HepG2 (cell line): ENCODE measurements at regions not wholly inside any gene's neighbourhood (a gene's known extent, or its start where the extent isn't known, plus 50 kb on each side); places are given as distances from the start of the nearest gene placed in this dataset.

Experiments
- ATAC-seq: fragments of 200-7000 bp; cut with Tn5 transposase; 3 replicates; pipeline ENCODE4 v1.9.1; 2020; ENCODE audit warnings: mild to moderate bottlenecking, moderate library complexity
- BruUV-seq: library from RNA; stranded (reverse); fragments of 400-500 nt; replicated peaks from 2 replicates; lab custom pipeline; 2021; lab: Mats Ljungman, UMichigan
- CTCF ChIA-PET: fragments of 300-600 bp; formaldehyde crosslinking; extraction: SDS; loops from one replicate; lab custom pipeline; 2021; ENCODE audit warnings: low total read pairs, inconsistent platforms, low intra/inter-chr PET ratio; lab: Yijun Ruan, JAX
- POLR2A ChIA-PET: fragments of 350-600 bp; sonication (Branson Sonifier 250); formaldehyde crosslinking; loops from one replicate; lab custom pipeline; 2020; ENCODE audit warnings: antibody characterized with exemption, inconsistent platforms; lab: Yijun Ruan, JAX
- DNase-seq: peaks from one replicate; pipeline ENCODE4 v3.0.0-alpha.2; 2015; ENCODE audit warnings: low spot score
- FAIRE-seq: peaks from 3 replicates; lab custom pipeline; 2011; peaks lifted over from hg19 to GRCh38; lab: Jason Lieb, UNC
- H2AFZ ChIP-seq: one replicate; pipeline ENCODE4 v1.6.1; 2011; ENCODE audit warnings: low read length, inconsistent platforms
- H3K27ac ChIP-seq: fragments of 300-600 bp; 3 replicates; pipeline ENCODE4 v1.8.0; 2011; ENCODE audit warnings: mixed run types, mild to moderate bottlenecking, mixed read lengths, low read length, inconsistent platforms; ENCODE audit not compliant: insufficient read depth; ENCODE audit errors: extremely low read length
- H3K27me3 ChIP-seq, 2 experiments: fragments of 200-600 bp in 1 of 2; 2 replicates in 1 of 2; 3 replicates in 1 of 2; pipeline versions ENCODE4 v1.6.0 to v1.8.0; 2011; ENCODE audit warnings: low read length in 2 of 2, mild to moderate bottlenecking in 2 of 2, moderate library complexity in 2 of 2, inconsistent platforms in 1 of 2; ENCODE audit not compliant: insufficient read depth in 2 of 2, control insufficient read depth in 1 of 2
- H3K36me3 ChIP-seq, 2 experiments: fragments of 200-600 bp in 1 of 2; replicated peaks in 1 of 2; 2 replicates in 1 of 2; 3 replicates in 1 of 2; pipeline versions ENCODE4 v1.5.1 to v1.8.0; 2011; ENCODE audit warnings: low read length in 2 of 2, inconsistent platforms in 1 of 2; ENCODE audit not compliant: insufficient read depth in 2 of 2, control insufficient read depth in 1 of 2
- H3K4me1 ChIP-seq: 2 replicates; pipeline ENCODE4 v1.5.1; 2012; ENCODE audit warnings: low read length, inconsistent platforms; ENCODE audit not compliant: insufficient read depth
- H3K4me2 ChIP-seq: 2 replicates; pipeline ENCODE4 v1.6.0; 2011; ENCODE audit warnings: low read depth, low read length, inconsistent platforms
- H3K4me3 ChIP-seq, 3 experiments: fragments of 200-600 bp in 1 of 3; sonication (generic), shearing (Covaris generic) in 1 of 3; replicated peaks in 1 of 3; 2 replicates each; pipeline ENCODE4 v1.5.1; 2011 to 2016; ENCODE audit warnings: low read length in 3 of 3, inconsistent platforms in 2 of 3, low read depth in 2 of 3, mild to moderate bottlenecking in 2 of 3, control low read depth in 1 of 3, mixed read lengths in 1 of 3; ENCODE audit not compliant: insufficient read depth in 1 of 3
- H3K79me2 ChIP-seq: one replicate; pipeline ENCODE4 v1.6.1; 2011; ENCODE audit warnings: low read length, inconsistent platforms; ENCODE audit not compliant: insufficient read depth
- H3K9ac ChIP-seq: 2 replicates; pipeline ENCODE4 v1.6.0; 2011; ENCODE audit warnings: mild to moderate bottlenecking, low read depth, low read length, inconsistent platforms; ENCODE audit not compliant: insufficient read depth
- H3K9me3 ChIP-seq: 2 replicates; pipeline ENCODE4 v1.5.1; 2012; ENCODE audit warnings: mild to moderate bottlenecking, low read length
- H4K20me1 ChIP-seq: 2 replicates; pipeline ENCODE4 v1.6.0; 2011; ENCODE audit warnings: inconsistent platforms, mild to moderate bottlenecking, low read length, moderate library complexity; ENCODE audit not compliant: insufficient read depth
- AGO1 ChIP-seq: fragments of 200-400 bp; formaldehyde crosslinking; IDR thresholded peaks from 2 replicates; pipeline ENCODE4 v1.6.1; 2017; ENCODE audit warnings: mild to moderate bottlenecking, low read depth, low read length, moderate library complexity; ENCODE audit not compliant: poor library complexity, severe bottlenecking
- ETS1 ChIP-seq: sonication (generic); formaldehyde crosslinking; IDR thresholded peaks from 2 replicates; pipeline ENCODE4 v1.4.0; 2020; ENCODE audit warnings: missing genetic modification reagents
- HNF1A ChIP-seq, 2 experiments: sonication (generic) in 1 of 2; formaldehyde crosslinking in 1 of 2; IDR thresholded peaks; 2 replicates each; pipeline versions ENCODE4 v1.4.0 to v1.6.1; 2016 to 2020; ENCODE audit warnings: borderline replicate concordance in 1 of 2, low read depth in 1 of 2, mild to moderate bottlenecking in 1 of 2, missing genetic modification reagents in 1 of 2
- HNF4G ChIP-seq, 2 experiments: sonication (generic) in 1 of 2; formaldehyde crosslinking in 1 of 2; IDR thresholded peaks; 2 replicates each; pipeline versions ENCODE4 v1.4.0 to v1.6.1; 2011 to 2020; ENCODE audit warnings: borderline replicate concordance in 2 of 2, low read depth in 2 of 2, mild to moderate bottlenecking in 2 of 2, low read length in 1 of 2, missing genetic modification reagents in 1 of 2, moderate library complexity in 1 of 2
- MBNL3 ChIP-seq: fragments of 250-450 bp; sonication (Bioruptor Pico); conservative IDR thresholded peaks from 2 replicates; pipeline ENCODE4 v1.8.0; 2022; ENCODE audit warnings: mild to moderate bottlenecking, inconsistent platforms
- MXD4 ChIP-seq: IDR thresholded peaks from 2 replicates; pipeline ENCODE4 v1.6.1; 2016; ENCODE audit warnings: mild to moderate bottlenecking, missing biosample characterization, missing genetic modification reagents
- RBM22 ChIP-seq: fragments of 200-400 bp; formaldehyde crosslinking; optimal IDR thresholded peaks from 2 replicates; pipeline ENCODE3; 2017; ENCODE audit warnings: mild to moderate bottlenecking, low read length, moderate library complexity
- SP1 ChIP-seq, 2 experiments: fragments of 450-650 bp in 1 of 2; sonication (generic) in 1 of 2; formaldehyde crosslinking in 1 of 2; IDR thresholded peaks; 2 replicates each; pipeline versions ENCODE4 v1.4.0 to v1.6.1; 2016 to 2020; ENCODE audit warnings: missing genetic modification reagents in 1 of 2
- ZNF567 ChIP-seq: sonication (generic); formaldehyde crosslinking; IDR thresholded peaks from 2 replicates; pipeline ENCODE4 v1.8.1; 2023; ENCODE audit warnings: mild to moderate bottlenecking, missing genetic modification reagents, borderline replicate concordance
- WGBS: methylation state at CpG from one replicate; pipeline ENCODE4 v1.1.6; 2017; ENCODE audit warnings: low lambda C conversion rate; 5-methylcytosine and 5-hydroxymethylcytosine counted together
- in situ Hi-C: cut with HindIII; loops from 2 replicates; pipeline ENCODE4 v1.10.0; 2017; ENCODE audit warnings: low pct_unique_long_range_greater_than_20kb; ENCODE audit not compliant: extremely low pct_ligation_motif_present
- intact Hi-C: fragments of 100-400 bp; cut with micrococcal nuclease; formaldehyde crosslinking; loops from one replicate; pipeline ENCODE4 v1.10.0; 2022; ENCODE audit not compliant: unreplicated experiment

- Histone ChIP-seq H3K9me3 (no peaks in the 10 kb centered on the region), H4K20me1 (no peaks in the 10 kb centered on the region), H3K36me3 (no peaks in the 10 kb centered on the region), H2AFZ (no peak overlapping the region), H3K4me3 (no peak overlapping the region), H3K79me2 (no peaks in the 10 kb centered on the region), H3K9ac (no peak overlapping the region), H3K27me3 (no peaks in the 10 kb centered on the region; a peak in 1 of 5 replicates), H3K4me1 (no peaks in the 10 kb centered on the region), H3K27ac (no peak overlapping the region), H3K4me2 (no peak overlapping the region)
- BruUV-seq, result no TSS peak
- TF ChIP-seq AGO1 (no peak), ETS1 (CRISPR knock-in tag) (no peak), MBNL3 (CRISPR knock-in tag) (no peak), ZNF567 (CRISPR knock-in tag) (no peak)
- CTCF ChIA-PET, result no interaction called here
- ATAC-seq (no peak), DNase-seq (no peak), FAIRE-seq (no peak)
- intact Hi-C loops (no loop called here), in situ Hi-C loops (no loop called here)
- POLR2A ChIA-PET, result no interaction called here
- 3% methylated on average over 1 of the region's 1 CpG for WGBS
Measured at GRCh38 chr6:134495203-134495889, 177.4 kb upstream of the SGK1 start.

- intact Hi-C loops, result no loop called here
- no peak overlapping the region for H3K4me3 ChIP-seq
- H4K20me1 ChIP-seq, result no peaks in the 10 kb centered on the region
- no peaks in the 10 kb centered on the region for H3K79me2 ChIP-seq
- in situ Hi-C loops, result no loop called here
- 37% methylated on average over 3 of the region's 3 CpGs for WGBS
- no peaks in the 10 kb centered on the region for H3K9me3 ChIP-seq
- ATAC-seq (no peak), DNase-seq (no peak), FAIRE-seq (no peak)
- no TSS peak for BruUV-seq
- H3K27ac ChIP-seq, result no peak overlapping the region
- H2AFZ ChIP-seq, result no peak overlapping the region
- no peaks in the 10 kb centered on the region for H3K4me1 ChIP-seq
- H3K4me2 ChIP-seq, result no peak overlapping the region
- no peaks in the 10 kb centered on the region for H3K36me3 ChIP-seq
- ChIA-PET CTCF (no interaction called here), POLR2A (no interaction called here)
- no peak overlapping the region for H3K9ac ChIP-seq
- H3K27me3 ChIP-seq, result no peaks in the 10 kb centered on the region; a peak in 1 of 5 replicates
- TF ChIP-seq HNF4G (IDR thresholded peaks at IDR 0.05; ENCODE audit: borderline replicate concordance, low read depth, low read length) (no peak), HNF4G (CRISPR knock-in tag; IDR thresholded peaks at IDR 0.05; ENCODE audit: borderline replicate concordance, low read depth) (no peak), RBM22 (no peak), SP1 (IDR thresholded peaks at IDR 0.05) (no peak), SP1 (CRISPR knock-in tag; IDR thresholded peaks at IDR 0.05) (no peak), HNF1A (IDR thresholded peaks at IDR 0.05; ENCODE audit: low read depth) (no peak), HNF1A (CRISPR knock-in tag; IDR thresholded peaks at IDR 0.05; ENCODE audit: borderline replicate concordance) (no peak), MXD4 (no peak)
Measured at GRCh38 chr6:134493789-134494188, 175.9 kb upstream of the SGK1 start.
